HEK293 (cell line): ENCODE measurements at regions not wholly inside any gene's neighbourhood (a gene's known extent, or its start where the extent isn't known, plus 50 kb on each side); places are given as distances from the start of the nearest gene placed in this dataset.

ENCODE experiments used
- GLIS2 ChIP-seq: fragments of 450-650 bp; formaldehyde crosslinking; IDR thresholded peaks from 2 replicates; pipeline ENCODE4 v1.5.1; 2016; ENCODE audit warnings: missing biosample characterization, missing genetic modification characterization
- ZBTB17 ChIP-seq: fragments of 450-650 bp; formaldehyde crosslinking; IDR thresholded peaks from 2 replicates; pipeline ENCODE4 v1.5.1; 2016; ENCODE audit warnings: missing biosample characterization, missing genetic modification characterization
- ZBTB48 ChIP-seq: fragments of 450-650 bp; formaldehyde crosslinking; IDR thresholded peaks from 2 replicates; pipeline ENCODE4 v1.5.1; 2016; ENCODE audit warnings: missing biosample characterization, missing genetic modification characterization
- ZBTB7A ChIP-seq: fragments of 450-650 bp; formaldehyde crosslinking; IDR thresholded peaks from 2 replicates; pipeline ENCODE4 v1.5.1; 2016; ENCODE audit warnings: low read depth, missing biosample characterization, missing genetic modification characterization
- ZFP37 ChIP-seq: fragments of 450-650 bp; formaldehyde crosslinking; IDR thresholded peaks from 2 replicates; pipeline ENCODE4 v1.5.1; 2016; ENCODE audit warnings: missing biosample characterization, missing genetic modification characterization
- ZNF121 ChIP-seq: fragments of 450-650 bp; formaldehyde crosslinking; IDR thresholded peaks from 2 replicates; pipeline ENCODE4 v1.5.1; 2016; ENCODE audit warnings: missing biosample characterization, missing genetic modification characterization
- ZNF324 ChIP-seq: fragments of 450-650 bp; formaldehyde crosslinking; IDR thresholded peaks from 2 replicates; pipeline ENCODE4 v1.5.1; 2016; ENCODE audit warnings: missing biosample characterization, missing genetic modification characterization
- ZNF335 ChIP-seq: fragments of 450-650 bp; formaldehyde crosslinking; conservative IDR thresholded peaks from 2 replicates; pipeline ENCODE4 v1.5.1; 2016; ENCODE audit warnings: missing biosample characterization, missing genetic modification characterization
- ZNF555 ChIP-seq: fragments of 450-650 bp; formaldehyde crosslinking; conservative IDR thresholded peaks from 2 replicates; pipeline ENCODE4 v1.5.1; 2017; ENCODE audit warnings: missing biosample characterization, mild to moderate bottlenecking, missing genetic modification characterization, inconsistent platforms
- ZNF558 ChIP-seq: fragments of 450-650 bp; formaldehyde crosslinking; IDR thresholded peaks from 2 replicates; pipeline ENCODE4 v1.5.1; 2016; ENCODE audit warnings: missing biosample characterization, missing genetic modification characterization
- ZNF585B ChIP-seq: fragments of 450-650 bp; formaldehyde crosslinking; IDR thresholded peaks from 2 replicates; pipeline ENCODE4 v1.5.1; 2016; ENCODE audit warnings: missing biosample characterization, missing genetic modification characterization
- TF ChIP-seq, protein P1 (sequence below): fragments of 450-650 bp; formaldehyde crosslinking; IDR thresholded peaks from 2 replicates; pipeline ENCODE4 v1.5.1; 2016; ENCODE audit warnings: missing biosample characterization, missing genetic modification characterization
- TF ChIP-seq, protein P2 (sequence below): fragments of 450-650 bp; formaldehyde crosslinking; conservative IDR thresholded peaks from 2 replicates; pipeline ENCODE4 v1.5.1; 2016; ENCODE audit warnings: low read depth, missing biosample characterization, missing genetic modification characterization
- TF ChIP-seq, protein P3 (sequence below): fragments of 450-650 bp; formaldehyde crosslinking; IDR thresholded peaks from 2 replicates; pipeline ENCODE4 v1.5.1; 2016; ENCODE audit warnings: missing biosample characterization, missing genetic modification characterization
- TF ChIP-seq, protein P4 (sequence below): fragments of 450-650 bp; formaldehyde crosslinking; IDR thresholded peaks from 2 replicates; pipeline ENCODE4 v1.5.1; 2016; ENCODE audit warnings: missing biosample characterization, missing genetic modification characterization, borderline replicate concordance
- TF ChIP-seq, protein P5 (sequence below): fragments of 450-650 bp; formaldehyde crosslinking; IDR thresholded peaks from 2 replicates; pipeline ENCODE4 v1.5.1; 2016; ENCODE audit warnings: missing biosample characterization, missing genetic modification characterization

DNA sequence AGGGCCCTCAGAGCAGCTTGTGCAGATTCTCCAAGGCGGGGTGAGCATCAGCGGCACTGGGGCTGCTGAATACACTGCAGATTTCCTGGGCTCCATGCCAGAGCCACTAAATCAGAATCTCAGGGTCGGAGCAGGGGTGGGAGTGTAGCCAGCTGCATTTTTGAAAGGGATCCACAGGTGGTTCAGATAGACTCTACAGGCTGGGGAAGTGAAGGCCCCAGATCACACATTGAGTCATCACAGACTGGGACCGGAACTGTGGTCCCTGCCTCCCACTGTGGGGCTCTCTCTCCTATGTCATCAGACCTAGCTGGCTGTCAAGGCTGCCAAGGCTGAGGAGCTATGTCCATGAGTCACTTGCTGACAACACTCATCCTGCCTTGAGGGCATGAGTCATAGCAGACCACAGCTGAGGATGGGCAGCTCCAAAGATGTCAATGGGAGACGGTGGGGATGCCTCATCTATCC, 162.3 kb upstream of the MAMLD1 start (continued):
- TF ChIP-seq ZNF335 (tag by site-specific recombination), result peak; percentile 45; the same call in 1 of the 2 replicates
- TF ChIP-seq, protein P1, sequence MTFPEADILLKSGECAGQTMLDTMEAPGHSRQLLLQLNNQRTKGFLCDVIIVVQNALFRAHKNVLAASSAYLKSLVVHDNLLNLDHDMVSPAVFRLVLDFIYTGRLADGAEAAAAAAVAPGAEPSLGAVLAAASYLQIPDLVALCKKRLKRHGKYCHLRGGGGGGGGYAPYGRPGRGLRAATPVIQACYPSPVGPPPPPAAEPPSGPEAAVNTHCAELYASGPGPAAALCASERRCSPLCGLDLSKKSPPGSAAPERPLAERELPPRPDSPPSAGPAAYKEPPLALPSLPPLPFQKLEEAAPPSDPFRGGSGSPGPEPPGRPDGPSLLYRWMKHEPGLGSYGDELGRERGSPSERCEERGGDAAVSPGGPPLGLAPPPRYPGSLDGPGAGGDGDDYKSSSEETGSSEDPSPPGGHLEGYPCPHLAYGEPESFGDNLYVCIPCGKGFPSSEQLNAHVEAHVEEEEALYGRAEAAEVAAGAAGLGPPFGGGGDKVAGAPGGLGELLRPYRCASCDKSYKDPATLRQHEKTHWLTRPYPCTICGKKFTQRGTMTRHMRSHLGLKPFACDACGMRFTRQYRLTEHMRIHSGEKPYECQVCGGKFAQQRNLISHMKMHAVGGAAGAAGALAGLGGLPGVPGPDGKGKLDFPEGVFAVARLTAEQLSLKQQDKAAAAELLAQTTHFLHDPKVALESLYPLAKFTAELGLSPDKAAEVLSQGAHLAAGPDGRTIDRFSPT (tag by site-specific recombination), result peak; percentile 87
- TF ChIP-seq, protein P2, sequence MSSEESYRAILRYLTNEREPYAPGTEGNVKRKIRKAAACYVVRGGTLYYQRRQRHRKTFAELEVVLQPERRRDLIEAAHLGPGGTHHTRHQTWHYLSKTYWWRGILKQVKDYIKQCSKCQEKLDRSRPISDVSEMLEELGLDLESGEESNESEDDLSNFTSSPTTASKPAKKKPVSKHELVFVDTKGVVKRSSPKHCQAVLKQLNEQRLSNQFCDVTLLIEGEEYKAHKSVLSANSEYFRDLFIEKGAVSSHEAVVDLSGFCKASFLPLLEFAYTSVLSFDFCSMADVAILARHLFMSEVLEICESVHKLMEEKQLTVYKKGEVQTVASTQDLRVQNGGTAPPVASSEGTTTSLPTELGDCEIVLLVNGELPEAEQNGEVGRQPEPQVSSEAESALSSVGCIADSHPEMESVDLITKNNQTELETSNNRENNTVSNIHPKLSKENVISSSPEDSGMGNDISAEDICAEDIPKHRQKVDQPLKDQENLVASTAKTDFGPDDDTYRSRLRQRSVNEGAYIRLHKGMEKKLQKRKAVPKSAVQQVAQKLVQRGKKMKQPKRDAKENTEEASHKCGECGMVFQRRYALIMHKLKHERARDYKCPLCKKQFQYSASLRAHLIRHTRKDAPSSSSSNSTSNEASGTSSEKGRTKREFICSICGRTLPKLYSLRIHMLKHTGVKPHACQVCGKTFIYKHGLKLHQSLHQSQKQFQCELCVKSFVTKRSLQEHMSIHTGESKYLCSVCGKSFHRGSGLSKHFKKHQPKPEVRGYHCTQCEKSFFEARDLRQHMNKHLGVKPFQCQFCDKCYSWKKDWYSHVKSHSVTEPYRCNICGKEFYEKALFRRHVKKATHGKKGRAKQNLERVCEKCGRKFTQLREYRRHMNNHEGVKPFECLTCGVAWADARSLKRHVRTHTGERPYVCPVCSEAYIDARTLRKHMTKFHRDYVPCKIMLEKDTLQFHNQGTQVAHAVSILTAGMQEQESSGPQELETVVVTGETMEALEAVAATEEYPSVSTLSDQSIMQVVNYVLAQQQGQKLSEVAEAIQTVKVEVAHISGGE (tag by site-specific recombination), result no peak
- peak; percentile 56; the same call in 1 of the 2 replicates for TF ChIP-seq GLIS2 (tag by site-specific recombination)
- no peak for TF ChIP-seq ZNF555 (tag by site-specific recombination)
- peak; percentile 81; the same call in 1 of the 2 replicates for TF ChIP-seq ZNF324 (tag by site-specific recombination)
- peak; percentile 84; the same call in 1 of the 2 replicates for TF ChIP-seq ZFP37 (tag by site-specific recombination)
- peak; percentile 69; the same call in 1 of the 2 replicates for TF ChIP-seq ZNF558 (tag by site-specific recombination)
- TF ChIP-seq, protein P3, sequence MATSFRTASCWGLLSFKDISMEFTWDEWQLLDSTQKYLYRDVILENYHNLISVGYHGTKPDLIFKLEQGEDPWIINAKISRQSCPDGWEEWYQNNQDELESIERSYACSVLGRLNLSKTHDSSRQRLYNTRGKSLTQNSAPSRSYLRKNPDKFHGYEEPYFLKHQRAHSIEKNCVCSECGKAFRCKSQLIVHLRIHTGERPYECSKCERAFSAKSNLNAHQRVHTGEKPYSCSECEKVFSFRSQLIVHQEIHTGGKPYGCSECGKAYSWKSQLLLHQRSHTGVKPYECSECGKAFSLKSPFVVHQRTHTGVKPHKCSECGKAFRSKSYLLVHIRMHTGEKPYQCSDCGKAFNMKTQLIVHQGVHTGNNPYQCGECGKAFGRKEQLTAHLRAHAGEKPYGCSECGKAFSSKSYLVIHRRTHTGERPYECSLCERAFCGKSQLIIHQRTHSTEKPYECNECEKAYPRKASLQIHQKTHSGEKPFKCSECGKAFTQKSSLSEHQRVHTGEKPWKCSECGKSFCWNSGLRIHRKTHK (tag by site-specific recombination), result no peak
- TF ChIP-seq, protein P4, sequence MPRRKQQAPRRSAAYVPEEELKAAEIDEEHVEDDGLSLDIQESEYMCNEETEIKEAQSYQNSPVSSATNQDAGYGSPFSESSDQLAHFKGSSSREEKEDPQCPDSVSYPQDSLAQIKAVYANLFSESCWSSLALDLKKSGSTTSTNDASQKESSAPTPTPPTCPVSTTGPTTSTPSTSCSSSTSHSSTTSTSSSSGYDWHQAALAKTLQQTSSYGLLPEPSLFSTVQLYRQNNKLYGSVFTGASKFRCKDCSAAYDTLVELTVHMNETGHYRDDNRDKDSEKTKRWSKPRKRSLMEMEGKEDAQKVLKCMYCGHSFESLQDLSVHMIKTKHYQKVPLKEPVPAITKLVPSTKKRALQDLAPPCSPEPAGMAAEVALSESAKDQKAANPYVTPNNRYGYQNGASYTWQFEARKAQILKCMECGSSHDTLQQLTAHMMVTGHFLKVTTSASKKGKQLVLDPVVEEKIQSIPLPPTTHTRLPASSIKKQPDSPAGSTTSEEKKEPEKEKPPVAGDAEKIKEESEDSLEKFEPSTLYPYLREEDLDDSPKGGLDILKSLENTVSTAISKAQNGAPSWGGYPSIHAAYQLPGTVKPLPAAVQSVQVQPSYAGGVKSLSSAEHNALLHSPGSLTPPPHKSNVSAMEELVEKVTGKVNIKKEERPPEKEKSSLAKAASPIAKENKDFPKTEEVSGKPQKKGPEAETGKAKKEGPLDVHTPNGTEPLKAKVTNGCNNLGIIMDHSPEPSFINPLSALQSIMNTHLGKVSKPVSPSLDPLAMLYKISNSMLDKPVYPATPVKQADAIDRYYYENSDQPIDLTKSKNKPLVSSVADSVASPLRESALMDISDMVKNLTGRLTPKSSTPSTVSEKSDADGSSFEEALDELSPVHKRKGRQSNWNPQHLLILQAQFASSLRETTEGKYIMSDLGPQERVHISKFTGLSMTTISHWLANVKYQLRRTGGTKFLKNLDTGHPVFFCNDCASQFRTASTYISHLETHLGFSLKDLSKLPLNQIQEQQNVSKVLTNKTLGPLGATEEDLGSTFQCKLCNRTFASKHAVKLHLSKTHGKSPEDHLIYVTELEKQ, result 0 out of 2 replicates have a peak, but pooled peaks have one; percentile 56
- TF ChIP-seq, protein P5, sequence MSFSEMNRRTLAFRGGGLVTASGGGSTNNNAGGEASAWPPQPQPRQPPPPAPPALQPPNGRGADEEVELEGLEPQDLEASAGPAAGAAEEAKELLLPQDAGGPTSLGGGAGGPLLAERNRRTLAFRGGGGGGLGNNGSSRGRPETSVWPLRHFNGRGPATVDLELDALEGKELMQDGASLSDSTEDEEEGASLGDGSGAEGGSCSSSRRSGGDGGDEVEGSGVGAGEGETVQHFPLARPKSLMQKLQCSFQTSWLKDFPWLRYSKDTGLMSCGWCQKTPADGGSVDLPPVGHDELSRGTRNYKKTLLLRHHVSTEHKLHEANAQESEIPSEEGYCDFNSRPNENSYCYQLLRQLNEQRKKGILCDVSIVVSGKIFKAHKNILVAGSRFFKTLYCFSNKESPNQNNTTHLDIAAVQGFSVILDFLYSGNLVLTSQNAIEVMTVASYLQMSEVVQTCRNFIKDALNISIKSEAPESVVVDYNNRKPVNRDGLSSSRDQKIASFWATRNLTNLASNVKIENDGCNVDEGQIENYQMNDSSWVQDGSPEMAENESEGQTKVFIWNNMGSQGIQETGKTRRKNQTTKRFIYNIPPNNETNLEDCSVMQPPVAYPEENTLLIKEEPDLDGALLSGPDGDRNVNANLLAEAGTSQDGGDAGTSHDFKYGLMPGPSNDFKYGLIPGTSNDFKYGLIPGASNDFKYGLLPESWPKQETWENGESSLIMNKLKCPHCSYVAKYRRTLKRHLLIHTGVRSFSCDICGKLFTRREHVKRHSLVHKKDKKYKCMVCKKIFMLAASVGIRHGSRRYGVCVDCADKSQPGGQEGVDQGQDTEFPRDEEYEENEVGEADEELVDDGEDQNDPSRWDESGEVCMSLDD (tag by site-specific recombination), result peak; percentile 80
- TF ChIP-seq ZNF585B (tag by site-specific recombination), result no peak
- no peak for TF ChIP-seq ZBTB17
- no peak for TF ChIP-seq ZNF121 (tag by site-specific recombination)
- TF ChIP-seq ZBTB48 (tag by site-specific recombination), result peak; percentile 51
- TF ChIP-seq ZBTB7A, result no peak
- TF ChIP-seq, all 188 proteins: peak for 38
